ENCODE measurements at regions not wholly inside any gene's neighbourhood (a gene's known extent, or its start where the extent isn't known, plus 50 kb on each side); places are given as distances from the start of the nearest gene placed in this dataset.

- H3K9me3 Mint-ChIP-seq, result no peaks in the 10 kb centered on the region
- no peak for DNase-seq (ENCODE audit: low read depth, low spot score)
- no peak for TF ChIP-seq CTCF (conservative IDR thresholded peaks at IDR 0.05)
Observed at GRCh38 chr7:156195276-156195675, 383.0 kb upstream of the SHH start.

GRCh38 chr7:156194813-156195212, 382.6 kb upstream of the SHH start:
- Mint-ChIP-seq H3K27me3 (ENCODE audit: low read depth) (no peaks in the 10 kb centered on the region), H3K4me1 (no peaks in the 10 kb centered on the region), H3K9me3 (no peaks in the 10 kb centered on the region), H3K36me3 (ENCODE audit: low read depth) (no peaks in the 10 kb centered on the region), H3K27ac (ENCODE audit: unreplicated experiment) (no peak overlapping the region), H3K4me3 (no peak overlapping the region)
- no peak for DNase-seq (ENCODE audit: low read depth, low spot score)
- TF ChIP-seq CTCF (conservative IDR thresholded peaks at IDR 0.05), result no peak

More at GRCh38 chr7:156195276-156195675, 383.0 kb upstream of the SHH start:
- Mint-ChIP-seq H3K27me3 (ENCODE audit: low read depth) (no peaks in the 10 kb centered on the region), H3K4me3 (no peak overlapping the region), H3K4me1 (no peaks in the 10 kb centered on the region), H3K27ac (ENCODE audit: unreplicated experiment) (no peak overlapping the region), H3K36me3 (ENCODE audit: low read depth) (no peaks in the 10 kb centered on the region)

GRCh38 chr7:156192921-156193320, 380.7 kb upstream of the SHH start:
- Mint-ChIP-seq H3K27me3 (ENCODE audit: low read depth) (peaks cover 2% of the 10 kb centered on the region), H3K9me3 (peaks cover 3% of the 10 kb centered on the region), H3K4me3 (no peak overlapping the region), H3K4me1 (no peaks in the 10 kb centered on the region), H3K27ac (ENCODE audit: unreplicated experiment) (no peak overlapping the region), H3K36me3 (ENCODE audit: low read depth) (no peaks in the 10 kb centered on the region)
- no peak for TF ChIP-seq CTCF (conservative IDR thresholded peaks at IDR 0.05)
- no peak for DNase-seq (ENCODE audit: low read depth, low spot score)

GRCh38 chr7:156191090-156191489, 378.8 kb upstream of the SHH start:
- peaks cover 2% of the 10 kb centered on the region for H3K27me3 Mint-ChIP-seq (ENCODE audit: low read depth)
- no peak for TF ChIP-seq CTCF (conservative IDR thresholded peaks at IDR 0.05)
- peaks cover 5% of the 10 kb centered on the region for H3K9me3 Mint-ChIP-seq
- no peaks in the 10 kb centered on the region for H3K36me3 Mint-ChIP-seq (ENCODE audit: low read depth)
- H3K4me1 Mint-ChIP-seq, result no peaks in the 10 kb centered on the region
- DNase-seq (ENCODE audit: low read depth, low spot score), result no peak
- no peak overlapping the region for H3K27ac Mint-ChIP-seq (ENCODE audit: unreplicated experiment)
- H3K4me3 Mint-ChIP-seq, result no peak overlapping the region

GRCh38 chr7:156185076-156185475, 372.8 kb upstream of the SHH start:
- no peaks in the 10 kb centered on the region for H3K4me1 Mint-ChIP-seq
- H3K27me3 Mint-ChIP-seq (ENCODE audit: low read depth), result peaks cover 2% of the 10 kb centered on the region
- no peak for DNase-seq (ENCODE audit: low read depth, low spot score)
- no peak overlapping the region for H3K27ac Mint-ChIP-seq (ENCODE audit: unreplicated experiment)
- H3K4me3 Mint-ChIP-seq, result no peak overlapping the region
- peaks cover 6% of the 10 kb centered on the region for H3K36me3 Mint-ChIP-seq (ENCODE audit: low read depth)
- H3K9me3 Mint-ChIP-seq, result peaks cover 23% of the 10 kb centered on the region
- no peak for TF ChIP-seq CTCF (conservative IDR thresholded peaks at IDR 0.05)

- TF ChIP-seq CTCF (conservative IDR thresholded peaks at IDR 0.05), result no peak
- H3K36me3 Mint-ChIP-seq (ENCODE audit: low read depth), result peaks cover 6% of the 10 kb centered on the region
- no peak overlapping the region for H3K27ac Mint-ChIP-seq (ENCODE audit: unreplicated experiment)
- no peak for DNase-seq (ENCODE audit: low read depth, low spot score)
- H3K27me3 Mint-ChIP-seq (ENCODE audit: low read depth), result peaks cover 2% of the 10 kb centered on the region
- H3K4me1 Mint-ChIP-seq, result no peaks in the 10 kb centered on the region
- H3K9me3 Mint-ChIP-seq, result peaks cover 23% of the 10 kb centered on the region
- no peak overlapping the region for H3K4me3 Mint-ChIP-seq
Observed at GRCh38 chr7:156184164-156184563, 371.9 kb upstream of the SHH start.
